Spleen (tissue), 11 donors: ENCODE measurements at regions not wholly inside any gene's neighbourhood (a gene's known extent, or its start where the extent isn't known, plus 50 kb on each side); places are given as distances from the start of the nearest gene placed in this dataset.

Experiments used
- DNase-seq: peaks from one replicate; pipeline ENCODE4 v3.0.0-alpha.2; 2020
- H3K27ac ChIP-seq, 8 donors: fragments of 200-600 bp; sonication (generic) in 7 of 8; 1 replicate in 4 of 8; 2 replicates in 4 of 8; pipeline versions ENCODE4 v1.5.0 to v1.8.0; 2016 to 2021; ENCODE audit warnings: inconsistent platforms in 4 of 8, mild to moderate bottlenecking in 4 of 8, moderate library complexity in 1 of 8
- H3K27me3 ChIP-seq, 7 donors: fragments of 200-600 bp; sonication (generic) in 6 of 7; replicated peaks in 1 of 7; 1 replicate in 4 of 7; 2 replicates in 3 of 7; pipeline versions ENCODE4 v1.5.0 to v1.8.0; 2016 to 2021; ENCODE audit warnings: inconsistent platforms in 3 of 7, mild to moderate bottlenecking in 1 of 7
- H3K36me3 ChIP-seq, 6 donors: fragments of 200-600 bp; sonication (generic) in 5 of 6; 1 replicate in 4 of 6; 2 replicates in 2 of 6; pipeline versions ENCODE4 v1.5.0 to v1.8.0; 2016 to 2021; ENCODE audit warnings: inconsistent platforms in 2 of 6
- H3K4me1 ChIP-seq, 6 donors: fragments of 200-600 bp; sonication (generic) in 5 of 6; 1 replicate in 3 of 6; 2 replicates in 3 of 6; pipeline versions ENCODE4 v1.5.0 to v1.8.0; 2016 to 2021; ENCODE audit warnings: inconsistent platforms in 3 of 6
- H3K4me3 ChIP-seq, 8 donors: fragments of 200-600 bp; sonication (generic) in 7 of 8; 1 replicate in 4 of 8; 2 replicates in 4 of 8; pipeline versions ENCODE4 v1.5.0 to v1.8.0; 2016 to 2021; ENCODE audit warnings: inconsistent platforms in 4 of 8, mild to moderate bottlenecking in 4 of 8, moderate library complexity in 2 of 8
- H3K9me3 ChIP-seq, 8 donors: fragments of 200-600 bp; sonication (generic) in 7 of 8; 1 replicate in 4 of 8; 2 replicates in 4 of 8; pipeline versions ENCODE4 v1.5.0 to v1.8.0; 2016 to 2021; ENCODE audit warnings: inconsistent platforms in 4 of 8
- CTCF ChIP-seq, 11 experiments: fragments of 200-600 bp in 7 of 11; fragments of 450-650 bp in 4 of 11; sonication (generic) in 4 of 11; IDR thresholded peaks in 8 of 11; conservative IDR thresholded peaks in 3 of 11; 1 replicate in 7 of 11; 2 replicates in 4 of 11; pipeline versions ENCODE4 v1.4.0 to v1.8.0; 2016 to 2021; ENCODE audit warnings: antibody characterized with exemption in 11 of 11, inconsistent platforms in 4 of 11, mild to moderate bottlenecking in 1 of 11
- POLR2A ChIP-seq, 3 donors: fragments of 450-650 bp; IDR thresholded peaks; one replicate each; pipeline ENCODE4 v1.5.1; 2017; ENCODE audit warnings: antibody characterized with exemption in 3 of 3, mild to moderate bottlenecking in 1 of 3
- POLR2AphosphoS5 ChIP-seq, 3 donors: sonication (generic); formaldehyde crosslinking; IDR thresholded peaks; one replicate each; pipeline ENCODE4 v1.5.1; 2017; ENCODE audit warnings: antibody characterized with exemption in 3 of 3
- WGBS, 5 donors: extraction: QIAGEN DNeasy Blood & Tissue Kit in 3 of 5; methylation state at CpG; one replicate each; pipeline versions ENCODE4 v1.1.5 to v1.1.7; 2013 to 2018; 5-methylcytosine and 5-hydroxymethylcytosine counted together
- intact Hi-C: fragments of 100-400 bp; cut with DNase I; formaldehyde crosslinking; loops from one replicate; pipeline ENCODE4 v1.15.0; 2023; ENCODE audit warnings: low total_unique reads
- donor health status: healthy with polysubstance abuse.
- donor health status: DM: no; HTN: no; CAD: no; lungs with moderate emphysema.
- donor health status: DM: no; HTN: no; CAD: no.
- donor health status: Bipolar disorder and iron deficiency.
- donor health status: healthy.
- donor health status: DM: no; HTN: no; CAD: no.
- donor health status: DM: yes; HTN: yes; CAD: no.

GRCh38 chr6:92826633-92827032 lies 592.7 kb downstream of the EPHA7 start:
- no peaks in the 10 kb centered on the region for H3K36me3 ChIP-seq
- intact Hi-C loops: no loop called here
- no peak for DNase-seq
- H3K27ac ChIP-seq: no peak overlapping the region
- TF ChIP-seq POLR2A (IDR thresholded peaks at IDR 0.05) (no peak), POLR2AphosphoS5 (IDR thresholded peaks at IDR 0.05) (no peak), CTCF (IDR thresholded peaks at IDR 0.05 in 8 of 11, conservative IDR thresholded peaks at IDR 0.05 in 3 of 11) (no peak)
- no peak overlapping the region for H3K4me3 ChIP-seq
- peaks cover 0 to 16% (median 7%) of the 10 kb centered on the region in 8 donors for H3K9me3 ChIP-seq
- WGBS, 5 donors: 52 to 66% (median 63%) methylated on average over 5 of the region's 5 CpGs
- no peaks in the 10 kb centered on the region for H3K27me3 ChIP-seq
- H3K4me1 ChIP-seq: no peaks in the 10 kb centered on the region

- no peaks in the 10 kb centered on the region for H3K27me3 ChIP-seq
- H3K4me1 ChIP-seq: no peaks in the 10 kb centered on the region
- no peak for DNase-seq
- 62 to 77% (median 71%) methylated on average over 4 of the region's 4 CpGs for WGBS, 5 donors
- intact Hi-C loops: no loop called here
- no peak overlapping the region for H3K4me3 ChIP-seq
- TF ChIP-seq CTCF (IDR thresholded peaks at IDR 0.05 in 8 of 11, conservative IDR thresholded peaks at IDR 0.05 in 3 of 11) (no peak), POLR2AphosphoS5 (IDR thresholded peaks at IDR 0.05) (no peak), POLR2A (IDR thresholded peaks at IDR 0.05) (no peak)
- no peak overlapping the region for H3K27ac ChIP-seq
- H3K36me3 ChIP-seq: no peaks in the 10 kb centered on the region
- peaks cover 0 to 7% (median 4%) of the 10 kb centered on the region in 8 donors for H3K9me3 ChIP-seq
Measured at GRCh38 chr6:92822222-92822621, 597.1 kb downstream of the EPHA7 start.

- intact Hi-C loops: no loop called here
- WGBS, 5 donors: 65 to 81% (median 71%) methylated on average over 6 of the region's 6 CpGs
- no peak overlapping the region for H3K27ac ChIP-seq
Measured at GRCh38 chr6:92820601-92821000, 598.8 kb downstream of the EPHA7 start.

GRCh38 chr6:92810913-92811312 lies 608.4 kb downstream of the EPHA7 start:
- intact Hi-C loops: no loop called here
- Histone ChIP-seq H3K36me3 (no peaks in the 10 kb centered on the region), H3K27me3 (no peaks in the 10 kb centered on the region), H3K4me1 (no peaks in the 10 kb centered on the region), H3K9me3 (no peaks in the 10 kb centered on the region), H3K4me3 (no peak overlapping the region), H3K27ac (no peak overlapping the region)
- 2 to 16% (median 13%) methylated on average over 3 of the region's 3 CpGs for WGBS, 5 donors
- TF ChIP-seq POLR2A (IDR thresholded peaks at IDR 0.05): no peak
- no peak for TF ChIP-seq POLR2AphosphoS5 (IDR thresholded peaks at IDR 0.05)
- peak in 6 of 11 experiments; percentile 20 to 41 (median 26) for TF ChIP-seq CTCF (IDR thresholded peaks at IDR 0.05 in 8 of 11, conservative IDR thresholded peaks at IDR 0.05 in 3 of 11)
- DNase-seq: no peak

More at GRCh38 chr6:92820601-92821000, 598.8 kb downstream of the EPHA7 start:
- Histone ChIP-seq H3K4me1 (no peaks in the 10 kb centered on the region), H3K36me3 (no peaks in the 10 kb centered on the region), H3K4me3 (no peak overlapping the region), H3K9me3 (peaks cover 0 to 6% (median 0%) of the 10 kb centered on the region in 8 donors), H3K27me3 (no peaks in the 10 kb centered on the region)
- no peak for DNase-seq
- no peak for TF ChIP-seq CTCF (IDR thresholded peaks at IDR 0.05 in 8 of 11, conservative IDR thresholded peaks at IDR 0.05 in 3 of 11)
- no peak for TF ChIP-seq POLR2AphosphoS5 (IDR thresholded peaks at IDR 0.05)
- no peak for TF ChIP-seq POLR2A (IDR thresholded peaks at IDR 0.05)
